Pons (tissue), 1 donor: ENCODE measurements at regions not wholly inside any gene's neighbourhood (a gene's known extent, or its start where the extent isn't known, plus 50 kb on each side); places are given as distances from the start of the nearest gene placed in this dataset.

ENCODE experiments used
- DNase-seq: peaks from one replicate; pipeline ENCODE4 v3.0.0-alpha.2; 2016; ENCODE audit warnings: low spot score

GRCh38 chr18:41038071-41038470, 917.0 kb upstream of the PIK3C3 start:
- DNase-seq = no peak

- no peak for DNase-seq
Observed at GRCh38 chr18:41036346-41036745, 918.7 kb upstream of the PIK3C3 start.

GRCh38 chr18:41034413-41034812, 920.6 kb upstream of the PIK3C3 start:
- no peak for DNase-seq

- DNase-seq = no peak
Observed at GRCh38 chr18:41025666-41026065, 929.4 kb upstream of the PIK3C3 start.

- no peak for DNase-seq
Observed at GRCh38 chr18:41024792-41025191, 930.2 kb upstream of the PIK3C3 start.

GRCh38 chr18:41022484-41022883, 932.5 kb upstream of the PIK3C3 start:
- DNase-seq = no peak

- DNase-seq = no peak
Observed at GRCh38 chr18:41021089-41021488, 933.9 kb upstream of the PIK3C3 start.

- DNase-seq = no peak
Observed at GRCh38 chr18:41012194-41012593, 942.8 kb upstream of the PIK3C3 start.

GRCh38 chr18:41009926-41010325, 945.1 kb upstream of the PIK3C3 start:
- no peak for DNase-seq

- DNase-seq = no peak
Observed at GRCh38 chr18:41004324-41004723, 950.7 kb upstream of the PIK3C3 start.

GRCh38 chr18:40995529-40995928, 959.5 kb upstream of the PIK3C3 start:
- DNase-seq = no peak

- DNase-seq = no peak
Observed at GRCh38 chr18:40993363-40993762, 961.7 kb upstream of the PIK3C3 start.

GRCh38 chr18:40987581-40987980, 967.5 kb upstream of the PIK3C3 start:
- no peak for DNase-seq

GRCh38 chr18:40985436-40985835, 969.6 kb upstream of the PIK3C3 start:
- peak; percentile 3 for DNase-seq

GRCh38 chr18:40984856-40985255, 970.2 kb upstream of the PIK3C3 start:
- DNase-seq = no peak

GRCh38 chr18:40983835-40984234, 971.2 kb upstream of the PIK3C3 start:
- DNase-seq = no peak

GRCh38 chr18:40980171-40980570, 974.9 kb upstream of the PIK3C3 start:
- no peak for DNase-seq

GRCh38 chr18:40976050-40976449, 979.0 kb upstream of the PIK3C3 start:
- no peak for DNase-seq

GRCh38 chr18:40974448-40974847, 980.6 kb upstream of the PIK3C3 start:
- DNase-seq = no peak

GRCh38 chr18:40962784-40963183, 992.2 kb upstream of the PIK3C3 start:
- no peak for DNase-seq

- DNase-seq = no peak
Observed at GRCh38 chr18:40957533-40958070, 997.4 kb upstream of the PIK3C3 start.

- DNase-seq = no peak
Observed at GRCh38 chr18:40956213-40956612, 998.8 kb upstream of the PIK3C3 start.

GRCh38 chr18:40955351-40955750, 999.7 kb upstream of the PIK3C3 start:
- no peak for DNase-seq

- DNase-seq = no peak
Observed at GRCh38 chr18:40949114-40949950, 1005.7 kb upstream of the PIK3C3 start.
